T-helper 2 cell (primary cell): ENCODE measurements at regions not wholly inside any gene's neighbourhood (a gene's known extent, or its start where the extent isn't known, plus 50 kb on each side); places are given as distances from the start of the nearest gene placed in this dataset.

Source experiments
- DNase-seq, 5 experiments: peaks; one replicate each; pipeline versions ENCODE4 v3.0.0 to v3.0.0-alpha.2; 2012 to 2022

GRCh38 chr4:181166742-181167399 is 1076.3 kb upstream of the TENM3 start:
- no peak for DNase-seq

- no peak for DNase-seq
These were observed 1075.0 kb upstream of the TENM3 start for GRCh38 chr4:181168011-181168805.

- no peak for DNase-seq
These were observed 1070.2 kb upstream of the TENM3 start for GRCh38 chr4:181173046-181173445.

- peak in 1 of 5 experiments; percentile 2 for DNase-seq
These were observed 1066.9 kb upstream of the TENM3 start for GRCh38 chr4:181176306-181176705.

DNA sequence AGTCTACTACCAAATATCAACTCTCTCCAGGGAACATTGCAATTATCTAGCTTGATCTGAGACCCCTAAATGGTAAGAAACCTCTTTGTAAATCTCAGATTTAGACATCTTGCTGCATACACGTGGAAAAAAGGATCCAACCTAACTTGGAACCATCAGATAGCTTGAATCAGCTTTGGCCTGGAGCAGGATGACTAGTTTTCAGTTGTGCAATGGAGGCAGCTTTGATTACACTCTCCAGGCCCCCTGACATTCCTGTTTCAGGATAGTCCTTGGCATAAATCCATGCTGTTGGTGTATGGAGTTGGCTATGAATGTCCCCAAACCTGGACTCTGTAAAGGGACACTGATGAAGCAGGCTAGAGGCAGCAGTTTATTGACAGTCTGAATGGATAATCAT is 1061.9 kb upstream of the TENM3 start:
- no peak for DNase-seq

- DNase-seq = no peak
These were observed 1053.5 kb upstream of the TENM3 start for GRCh38 chr4:181189751-181190150.

GRCh38 chr4:181193131-181193930 is 1049.9 kb upstream of the TENM3 start:
- DNase-seq = no peak

GRCh38 chr4:181194096-181194495 is 1049.1 kb upstream of the TENM3 start:
- no peak for DNase-seq

DNA sequence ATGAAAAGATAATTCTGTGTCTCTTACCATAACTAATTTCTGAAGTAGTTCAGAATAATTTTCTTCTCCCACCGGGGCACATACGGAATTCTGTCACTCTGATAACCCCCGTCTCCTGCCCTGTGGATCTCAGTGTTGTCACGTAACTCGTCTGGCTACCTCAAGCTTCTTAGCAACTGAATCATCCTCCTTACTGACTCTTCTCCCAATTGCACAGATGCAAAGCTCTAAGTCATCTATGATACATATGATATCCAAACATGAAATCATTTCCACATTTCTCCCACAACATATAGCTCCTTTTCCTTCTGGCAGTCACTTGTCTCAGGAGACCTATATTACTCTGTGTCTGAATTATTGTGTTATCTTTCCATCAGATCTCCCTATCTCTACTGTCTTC is 1043.1 kb upstream of the TENM3 start:
- DNase-seq = no peak

DNA sequence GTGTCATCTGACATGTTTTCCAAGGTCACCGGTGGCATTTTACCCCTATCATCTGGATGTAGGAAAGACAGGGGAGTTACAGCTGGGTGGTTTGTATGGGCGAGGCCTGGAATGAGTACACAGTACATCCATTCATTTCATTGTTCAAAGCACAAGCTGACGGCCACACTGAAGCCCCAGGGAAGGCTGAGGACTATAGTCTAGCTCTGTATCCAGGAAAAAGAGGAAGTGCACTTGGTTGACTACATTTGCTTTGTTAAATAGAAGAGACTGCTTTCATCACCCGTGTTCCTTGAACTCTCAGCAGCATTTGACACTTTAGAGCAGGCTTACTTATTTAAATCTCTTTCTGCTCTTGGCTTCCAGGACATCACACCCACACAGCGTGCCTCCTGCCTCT is 1041.0 kb upstream of the TENM3 start:
- DNase-seq = no peak

DNA sequence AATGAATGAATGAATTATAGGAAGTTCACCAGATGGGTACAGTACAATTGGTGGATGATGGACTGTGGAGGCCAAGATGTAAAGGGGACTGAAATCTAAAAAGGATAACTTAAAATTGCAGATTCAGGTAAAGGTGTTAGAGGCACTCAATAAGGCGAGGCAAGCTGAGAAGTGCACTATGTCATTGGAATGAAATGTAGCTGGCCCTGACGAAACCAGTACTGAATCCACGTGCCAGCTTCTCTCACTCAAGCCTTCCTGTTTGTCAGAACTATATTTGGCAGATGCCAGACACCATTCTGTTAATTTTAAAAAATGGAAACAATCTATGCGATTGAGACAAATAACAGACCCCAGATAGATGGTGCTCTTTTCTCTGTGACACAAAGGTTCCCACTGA is 1039.1 kb upstream of the TENM3 start:
- no peak for DNase-seq

GRCh38 chr4:181213551-181213950 is 1029.7 kb upstream of the TENM3 start:
- DNase-seq = no peak

- DNase-seq = no peak
These were observed 1026.7 kb upstream of the TENM3 start for GRCh38 chr4:181216501-181216900.

- no peak for DNase-seq
These were observed 1023.3 kb upstream of the TENM3 start for GRCh38 chr4:181219783-181220416.

DNA sequence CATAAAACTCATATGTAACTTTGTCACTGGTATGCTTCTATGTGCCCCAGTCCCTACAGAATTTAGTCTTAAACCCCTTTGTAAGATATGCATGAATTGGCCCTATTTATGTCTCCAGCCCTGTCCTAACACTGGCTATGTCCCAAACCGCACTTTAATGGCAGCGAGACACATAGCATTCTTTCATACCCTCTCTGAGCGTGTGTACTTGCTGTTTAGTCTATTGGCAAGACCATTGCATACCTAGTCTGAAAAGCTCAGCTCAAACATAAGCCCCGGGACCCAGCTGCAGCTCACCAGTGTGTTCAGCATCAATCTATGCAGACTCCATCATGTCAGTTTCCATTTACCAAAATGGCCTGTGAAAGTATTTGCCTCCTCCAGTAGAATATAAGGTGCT is 1018.4 kb upstream of the TENM3 start:
- no peak for DNase-seq

DNA sequence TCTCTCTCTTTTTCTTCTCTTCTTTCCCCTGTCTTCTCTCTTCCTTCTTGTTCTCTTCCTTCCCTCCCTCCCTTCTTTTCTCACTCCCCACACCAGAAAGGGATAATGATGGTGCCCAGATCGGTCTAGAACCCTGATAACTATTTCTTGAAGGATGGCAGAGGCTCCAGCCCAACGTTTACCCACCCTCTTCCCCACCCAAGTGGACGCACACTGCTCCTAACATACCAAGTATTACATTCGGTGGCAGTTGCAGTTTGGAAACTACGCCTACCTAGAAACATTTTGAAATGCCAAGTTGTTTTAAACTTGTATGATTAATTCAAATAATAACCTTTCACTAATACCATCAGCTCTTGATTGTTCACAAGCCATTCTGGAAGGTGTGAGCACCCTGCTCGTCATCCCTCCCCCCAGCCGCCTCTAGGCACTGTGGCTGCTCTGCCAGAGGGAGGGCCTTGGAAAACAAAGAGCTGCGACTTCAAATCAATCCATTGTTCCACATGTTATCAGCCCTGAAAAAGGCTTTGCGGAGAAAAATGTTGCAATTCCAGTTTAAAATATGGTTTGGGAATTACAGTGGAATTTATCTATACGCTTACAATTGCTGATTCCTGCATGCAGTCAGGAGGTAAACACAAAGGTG is 1017.5 kb upstream of the TENM3 start:
- no peak for DNase-seq

GRCh38 chr4:181234951-181235680 is 1008.1 kb upstream of the TENM3 start:
- DNase-seq = no peak

- no peak for DNase-seq
These were observed 997.9 kb upstream of the TENM3 start for GRCh38 chr4:181245326-181245725.

- DNase-seq = no peak
These were observed 994.2 kb upstream of the TENM3 start for GRCh38 chr4:181249031-181249430.

DNA sequence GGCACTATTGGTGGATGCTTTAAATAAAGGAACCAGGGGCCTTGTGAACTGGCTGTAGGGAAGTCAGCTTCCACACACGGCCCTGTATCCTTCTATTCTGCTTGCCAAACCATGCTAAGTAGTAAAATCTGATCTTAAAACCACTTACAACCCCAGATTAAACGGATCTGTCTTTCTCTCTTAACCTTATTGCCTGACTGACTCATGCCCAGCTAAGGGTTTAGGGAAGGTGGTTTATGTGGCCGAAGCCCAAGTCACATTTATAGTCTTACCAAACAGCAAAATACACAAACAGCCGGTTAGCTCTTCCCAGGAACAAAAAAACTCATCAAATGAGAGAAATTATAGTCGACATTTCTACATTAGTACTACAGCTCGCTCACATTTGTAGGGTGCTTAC is 988.4 kb upstream of the TENM3 start:
- no peak for DNase-seq

DNA sequence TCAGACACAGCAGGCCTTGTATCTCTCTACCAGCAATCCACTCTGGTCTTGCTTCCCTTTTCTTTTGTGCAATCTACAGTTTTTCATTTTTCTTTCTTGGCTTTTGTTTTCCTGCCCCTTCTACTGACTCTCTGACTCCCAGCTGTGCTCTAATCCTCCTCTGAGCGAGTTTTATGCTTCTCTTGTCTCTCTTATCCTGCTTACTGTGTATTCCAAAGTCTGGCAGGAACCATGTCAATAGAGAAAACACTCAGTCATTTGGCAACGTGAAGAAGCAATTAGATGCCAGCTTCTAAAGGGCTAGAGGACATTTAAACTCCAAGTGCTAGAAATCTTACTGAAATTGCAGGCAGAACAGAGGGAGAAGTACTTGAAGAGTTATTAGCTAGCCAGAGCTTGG is 984.6 kb upstream of the TENM3 start:
- DNase-seq = no peak
